BLaER1 treated with 17β-estradiol and CSF1 and Interleukin-3, amounts not matched to agents 10 nM and 100 nM (cell line): ENCODE measurements at regions not wholly inside any gene's neighbourhood (a gene's known extent, or its start where the extent isn't known, plus 50 kb on each side); places are given as distances from the start of the nearest gene placed in this dataset.
"Not testable (repeated sequence)": the region's sequence is repeated elsewhere in the genome, so short reads cannot be mapped to it uniquely, and the experiment has no call there.

Source experiments
- H3K27ac ChIP-seq, 11 experiments: shearing (Covaris generic); formaldehyde crosslinking; 2 replicates each; pipeline ENCODE4 v1.8.1; 2022
- H3K27me3 ChIP-seq, 11 experiments: shearing (Covaris generic); formaldehyde crosslinking; 2 replicates each; pipeline ENCODE4 v1.8.1; 2022
- H3K36me3 ChIP-seq, 11 experiments: shearing (Covaris generic); formaldehyde crosslinking; 2 replicates each; pipeline ENCODE4 v1.8.1; 2022
- H3K4me1 ChIP-seq, 10 experiments: shearing (Covaris generic); formaldehyde crosslinking; 2 replicates each; pipeline ENCODE4 v1.8.1; 2022
- H3K4me2 ChIP-seq, 11 experiments: shearing (Covaris generic); formaldehyde crosslinking; 2 replicates each; pipeline ENCODE4 v1.8.1; 2022
- H3K4me3 ChIP-seq, 10 experiments: shearing (Covaris generic); formaldehyde crosslinking; 2 replicates each; pipeline ENCODE4 v1.8.1; 2022
- H3K9ac ChIP-seq, 11 experiments: shearing (Covaris generic); formaldehyde crosslinking; 2 replicates each; pipeline ENCODE4 v1.8.1; 2022
- H3K9me3 ChIP-seq, 11 experiments: shearing (Covaris generic); formaldehyde crosslinking; replicated peaks in 1 of 11; 2 replicates each; pipeline ENCODE4 v1.8.1; 2022
- H4K20me1 ChIP-seq, 11 experiments: shearing (Covaris generic); formaldehyde crosslinking; 2 replicates each; pipeline ENCODE4 v1.8.1; 2022
- Cebpa-rat ChIP-seq, 11 experiments: shearing (Covaris generic); IDR thresholded peaks; 2 replicates each; pipeline ENCODE4 v1.8.1; 2022

DNA sequence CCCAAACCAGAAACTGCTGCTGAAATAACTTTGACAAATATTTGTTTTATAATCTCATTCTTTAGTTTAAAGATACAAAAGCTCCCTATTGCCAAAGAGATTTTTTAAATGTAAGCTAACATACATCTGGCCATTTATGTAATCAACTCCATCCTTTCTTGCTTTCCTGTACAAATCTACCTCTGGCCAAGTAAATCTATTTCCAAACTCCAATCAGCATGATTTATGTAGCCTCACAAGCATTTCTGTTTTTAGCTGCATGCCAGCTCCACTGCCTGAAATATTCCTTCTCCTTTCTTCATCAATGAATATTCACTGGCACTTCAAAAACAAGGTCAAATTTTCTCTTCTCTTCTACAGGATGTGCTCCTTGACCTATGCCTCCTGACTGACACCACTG, 80.0 kb downstream of the SHOX2 start:
- H3K27ac ChIP-seq = no peak overlapping the region
- H3K4me2 ChIP-seq = no peak overlapping the region
- peaks cover 0 to 2% (median 0%) of the 10 kb centered on the region in 11 experiments; a peak in 2 of 22 replicates for H3K9me3 ChIP-seq
- no peaks in the 10 kb centered on the region for H3K27me3 ChIP-seq
- no peak overlapping the region for H3K4me3 ChIP-seq
- no peaks in the 10 kb centered on the region for H3K4me1 ChIP-seq
- H3K36me3 ChIP-seq = no peaks in the 10 kb centered on the region
- no peak for TF ChIP-seq Cebpa-rat (IDR thresholded peaks at IDR 0.05)
- no peaks in the 10 kb centered on the region for H4K20me1 ChIP-seq
- H3K9ac ChIP-seq = no peak overlapping the region

DNA sequence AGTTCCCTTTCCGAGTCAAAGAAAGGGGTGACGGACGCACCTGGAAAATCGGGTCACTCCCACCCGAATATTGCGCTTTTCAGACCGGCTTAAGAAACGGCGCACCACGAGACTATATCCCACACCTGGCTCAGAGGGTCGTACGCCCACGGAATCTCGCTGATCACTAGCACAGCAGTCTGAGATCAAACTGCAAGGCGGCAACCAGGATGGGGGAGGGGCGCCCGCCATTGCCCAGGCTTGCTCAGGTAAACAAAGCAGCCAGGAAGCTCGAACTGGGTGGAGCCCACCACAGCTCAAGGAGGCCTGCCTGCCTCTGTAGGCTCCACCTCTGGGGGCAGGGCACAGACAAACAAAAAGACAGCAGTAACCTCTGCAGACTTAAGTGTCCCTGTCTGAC, 86.3 kb downstream of the SHOX2 start:
- not testable (repeated sequence) for H4K20me1 ChIP-seq, H3K4me2 ChIP-seq, H3K36me3 ChIP-seq, H3K27me3 ChIP-seq, H3K4me3 ChIP-seq, H3K9ac ChIP-seq, H3K27ac ChIP-seq, H3K4me1 ChIP-seq
- H3K9me3 ChIP-seq = peaks cover 0 to 13% (median 4%) of the 10 kb centered on the region in 11 experiments; a peak in 6 of 22 replicates

DNA sequence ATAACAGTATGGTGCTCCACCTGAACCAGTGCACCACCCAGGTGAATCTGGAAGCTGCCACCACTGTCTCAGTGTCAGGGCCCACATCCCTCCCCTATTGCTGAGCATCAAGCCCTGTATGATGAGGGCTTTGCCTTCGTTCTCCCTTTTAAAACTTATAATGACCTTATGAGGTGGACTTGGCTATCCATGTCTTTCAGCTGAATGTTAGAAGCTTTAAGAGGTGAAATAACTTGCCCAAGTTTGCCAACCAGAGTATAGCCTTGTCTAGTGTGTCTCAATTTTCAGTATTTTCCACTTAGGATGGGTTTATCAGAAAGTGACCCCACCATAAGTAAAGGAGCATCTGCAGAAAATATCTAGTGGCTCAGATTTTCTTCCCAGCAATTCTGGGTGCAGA, 87.8 kb downstream of the SHOX2 start:
- H3K27ac ChIP-seq = no peak overlapping the region
- H3K4me2 ChIP-seq = no peak overlapping the region
- no peak for TF ChIP-seq Cebpa-rat (IDR thresholded peaks at IDR 0.05)
- no peaks in the 10 kb centered on the region for H3K4me1 ChIP-seq
- no peak overlapping the region for H3K4me3 ChIP-seq
- H4K20me1 ChIP-seq = no peaks in the 10 kb centered on the region
- H3K27me3 ChIP-seq = no peaks in the 10 kb centered on the region
- H3K9ac ChIP-seq = no peak overlapping the region
- H3K9me3 ChIP-seq = peaks cover 0 to 13% (median 4%) of the 10 kb centered on the region in 11 experiments; a peak in 6 of 22 replicates
- no peaks in the 10 kb centered on the region for H3K36me3 ChIP-seq

DNA sequence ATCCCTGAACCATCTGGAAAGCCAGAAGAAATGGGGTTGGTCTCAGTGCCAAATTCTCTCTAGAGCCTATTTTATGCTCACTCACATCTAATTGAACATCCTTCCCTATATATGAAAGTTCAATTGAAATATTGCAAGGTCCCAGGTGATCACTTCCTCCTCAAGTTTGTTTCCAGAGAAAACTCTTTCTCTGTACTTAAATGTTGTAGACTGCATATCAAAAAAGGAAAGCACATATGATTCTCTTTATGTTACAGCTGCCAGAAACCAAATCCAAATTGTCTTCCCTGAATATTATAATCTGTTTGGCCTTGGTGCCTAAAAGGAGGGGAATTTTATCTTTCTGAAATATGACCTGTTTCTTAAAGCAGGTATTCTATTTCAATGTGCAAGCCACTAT, 93.3 kb downstream of the SHOX2 start:
- H3K4me1 ChIP-seq = no peaks in the 10 kb centered on the region
- no peaks in the 10 kb centered on the region for H3K27me3 ChIP-seq
- H3K4me2 ChIP-seq = no peak overlapping the region
- no peaks in the 10 kb centered on the region for H4K20me1 ChIP-seq
- H3K36me3 ChIP-seq = no peaks in the 10 kb centered on the region
- no peak overlapping the region for H3K4me3 ChIP-seq
- no peak for TF ChIP-seq Cebpa-rat (IDR thresholded peaks at IDR 0.05)
- H3K27ac ChIP-seq = no peak overlapping the region
- peaks cover 22 to 28% (median 24%) of the 10 kb centered on the region in 11 experiments for H3K9me3 ChIP-seq
- H3K9ac ChIP-seq = no peak overlapping the region

DNA sequence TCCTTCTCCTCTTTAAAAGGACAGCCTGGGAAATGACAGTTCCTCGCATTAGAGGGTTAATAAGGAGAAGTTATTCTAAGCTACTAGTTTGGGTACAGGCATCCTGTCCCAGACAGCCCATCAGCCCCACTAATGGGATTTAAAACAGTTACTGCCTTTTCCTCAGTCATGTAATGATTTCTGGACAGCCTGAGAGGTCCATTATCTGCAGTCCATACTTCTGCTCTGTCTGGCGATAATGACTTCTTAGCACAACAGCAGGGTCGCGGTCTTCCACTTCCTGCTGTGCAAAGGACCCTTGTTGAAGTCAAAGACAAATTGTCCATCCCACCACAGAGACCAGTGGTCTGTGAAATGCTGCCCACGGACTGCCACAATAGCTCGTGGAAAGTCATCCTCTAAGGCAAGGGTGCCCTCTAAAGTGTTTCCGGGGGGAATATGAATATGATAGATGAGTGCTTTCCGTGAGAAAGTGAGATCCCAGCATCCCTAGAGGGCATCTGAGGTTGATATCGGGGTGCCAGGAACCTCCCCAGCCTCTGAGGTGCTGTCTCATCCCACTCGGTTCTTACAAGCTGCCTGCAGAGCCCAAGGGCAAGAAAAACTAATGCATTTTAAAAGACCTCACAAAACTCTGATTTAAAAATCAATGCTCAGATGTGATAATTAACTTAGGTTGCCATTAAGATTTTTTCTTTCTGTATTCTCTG, 100.7 kb downstream of the SHOX2 start:
- no peak for TF ChIP-seq Cebpa-rat (IDR thresholded peaks at IDR 0.05)
- H3K36me3 ChIP-seq = no peaks in the 10 kb centered on the region
- H3K4me2 ChIP-seq = no peak overlapping the region
- H3K4me1 ChIP-seq = no peaks in the 10 kb centered on the region
- peaks cover 18 to 22% (median 20%) of the 10 kb centered on the region in 11 experiments for H3K9me3 ChIP-seq
- no peak overlapping the region for H3K27ac ChIP-seq
- no peaks in the 10 kb centered on the region for H3K27me3 ChIP-seq
- no peaks in the 10 kb centered on the region for H4K20me1 ChIP-seq
- H3K9ac ChIP-seq = no peak overlapping the region
- H3K4me3 ChIP-seq = no peak overlapping the region

DNA sequence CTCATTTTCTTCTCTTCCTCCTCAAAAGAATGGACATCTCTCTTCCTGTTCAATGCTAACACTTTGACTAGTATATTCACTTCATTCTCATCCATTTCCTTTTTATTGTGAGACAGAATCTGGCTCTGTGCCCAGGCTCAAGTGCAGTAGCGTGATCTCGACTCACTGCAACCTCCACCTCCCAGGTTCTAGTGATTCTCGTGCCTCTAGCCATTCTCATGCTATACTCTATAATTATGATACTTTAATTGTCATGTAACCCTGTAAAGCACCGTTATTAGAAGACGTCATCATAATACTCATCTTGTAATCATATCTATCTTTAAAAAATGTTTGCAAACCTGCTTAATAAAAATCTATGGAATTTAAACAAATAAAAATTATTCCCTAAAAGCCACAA, 107.0 kb downstream of the SHOX2 start:
- peaks cover 9 to 25% (median 13%) of the 10 kb centered on the region in 11 experiments; a peak in 19 of 22 replicates for H3K9me3 ChIP-seq

GRCh38 chr3:157982359-157982758, 123.9 kb downstream of the SHOX2 start:
- Histone ChIP-seq H4K20me1 (no peaks in the 10 kb centered on the region), H3K9me3 (no peaks in the 10 kb centered on the region), H3K36me3 (no peaks in the 10 kb centered on the region), H3K27ac (no peak overlapping the region), H3K4me2 (no peak overlapping the region), H3K27me3 (no peaks in the 10 kb centered on the region), H3K4me3 (no peak overlapping the region), H3K4me1 (no peaks in the 10 kb centered on the region), H3K9ac (no peak overlapping the region)
- no peak for TF ChIP-seq Cebpa-rat (IDR thresholded peaks at IDR 0.05)

More for the DNA sequence above, 107.0 kb downstream of the SHOX2 start:
- Histone ChIP-seq H3K9ac (no peak overlapping the region), H4K20me1 (no peaks in the 10 kb centered on the region), H3K4me2 (no peak overlapping the region), H3K27me3 (no peaks in the 10 kb centered on the region), H3K27ac (no peak overlapping the region), H3K4me3 (no peak overlapping the region), H3K4me1 (no peaks in the 10 kb centered on the region), H3K36me3 (no peaks in the 10 kb centered on the region)
- TF ChIP-seq Cebpa-rat (IDR thresholded peaks at IDR 0.05) = no peak

GRCh38 chr3:157981819-157982218, 124.4 kb downstream of the SHOX2 start:
- Histone ChIP-seq H3K27me3 (no peaks in the 10 kb centered on the region), H3K36me3 (no peaks in the 10 kb centered on the region), H3K27ac (no peak overlapping the region), H3K9ac (no peak overlapping the region), H3K4me1 (no peaks in the 10 kb centered on the region), H3K9me3 (no peaks in the 10 kb centered on the region), H3K4me3 (no peak overlapping the region), H3K4me2 (no peak overlapping the region), H4K20me1 (no peaks in the 10 kb centered on the region)
- no peak for TF ChIP-seq Cebpa-rat (IDR thresholded peaks at IDR 0.05)

GRCh38 chr3:157979022-157979421, 127.2 kb downstream of the SHOX2 start:
- Histone ChIP-seq H3K4me3 (no peak overlapping the region), H3K4me2 (no peak overlapping the region), H4K20me1 (no peaks in the 10 kb centered on the region), H3K9ac (no peak overlapping the region), H3K27ac (no peak overlapping the region), H3K36me3 (no peaks in the 10 kb centered on the region), H3K27me3 (no peaks in the 10 kb centered on the region), H3K9me3 (no peaks in the 10 kb centered on the region), H3K4me1 (no peaks in the 10 kb centered on the region)
- TF ChIP-seq Cebpa-rat (IDR thresholded peaks at IDR 0.05) = no peak

DNA sequence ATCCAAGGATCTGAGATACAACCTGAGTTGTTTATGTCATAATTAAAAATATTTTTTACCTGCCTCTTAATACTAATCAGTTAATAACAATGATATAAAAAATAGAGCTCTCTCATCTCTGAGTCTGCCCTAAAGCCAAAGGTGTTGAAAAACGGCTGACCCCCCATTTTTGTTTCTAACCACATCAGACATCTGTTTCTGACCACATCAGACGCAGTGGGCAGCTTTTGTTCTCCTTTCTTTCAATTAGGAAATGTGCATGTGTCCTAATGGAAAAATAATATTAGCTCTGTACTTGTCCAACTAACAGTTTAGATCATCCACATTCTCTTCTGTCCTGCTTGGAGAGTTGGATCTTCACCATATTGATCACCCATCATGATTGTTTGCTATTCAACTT, 144.6 kb downstream of the SHOX2 start:
- Histone ChIP-seq H4K20me1 (no peaks in the 10 kb centered on the region), H3K4me1 (no peaks in the 10 kb centered on the region), H3K9ac (no peak overlapping the region), H3K4me3 (no peak overlapping the region), H3K27me3 (no peaks in the 10 kb centered on the region), H3K27ac (no peak overlapping the region), H3K36me3 (no peaks in the 10 kb centered on the region), H3K9me3 (peaks cover 0 to 12% (median 0%) of the 10 kb centered on the region in 11 experiments; a peak in 1 of 22 replicates), H3K4me2 (no peak overlapping the region)
- TF ChIP-seq Cebpa-rat (IDR thresholded peaks at IDR 0.05) = no peak
